H9 (cell line): ENCODE measurements at regions not wholly inside any gene's neighbourhood (a gene's known extent, or its start where the extent isn't known, plus 50 kb on each side); places are given as distances from the start of the nearest gene placed in this dataset.

Experiments used
- DNase-seq: peaks from one replicate; pipeline ENCODE4 v3.0.0-alpha.2; 2017
- H2AFZ ChIP-seq: one replicate; pipeline ENCODE4 v1.6.1; 2013; ENCODE audit warnings: mild to moderate bottlenecking, low read length, control low read depth, moderate library complexity
- H2AK5ac ChIP-seq: 2 replicates; pipeline ENCODE4 v1.6.1; 2013; ENCODE audit warnings: low read length, control low read depth, mixed read lengths; ENCODE audit not compliant: insufficient read length
- H2BK120ac ChIP-seq: one replicate; pipeline ENCODE4 v1.6.1; 2013; ENCODE audit warnings: low read depth, mild to moderate bottlenecking, low read length, control low read depth, inconsistent platforms; ENCODE audit not compliant: poor library complexity, severe bottlenecking
- H2BK12ac ChIP-seq: 2 replicates; pipeline ENCODE4 v1.6.1; 2013; ENCODE audit warnings: low read length, control low read depth, mixed read lengths, low read depth; ENCODE audit not compliant: insufficient read length
- H2BK15ac ChIP-seq: 2 replicates; pipeline ENCODE4 v1.6.1; 2013; ENCODE audit warnings: low read depth, low read length, control low read depth
- H2BK20ac ChIP-seq: one replicate; pipeline ENCODE4 v1.6.1; 2013; ENCODE audit warnings: low read depth, mild to moderate bottlenecking, low read length, control low read depth, inconsistent platforms; ENCODE audit not compliant: poor library complexity, severe bottlenecking
- H2BK5ac ChIP-seq: 2 replicates; pipeline ENCODE4 v1.6.1; 2013; ENCODE audit warnings: low read length, control low read depth, mixed read lengths; ENCODE audit not compliant: insufficient read length
- H3K14ac ChIP-seq: 2 replicates; pipeline ENCODE4 v1.6.1; 2013; ENCODE audit warnings: low read length, control low read depth; ENCODE audit not compliant: insufficient read depth
- H3K18ac ChIP-seq: 2 replicates; pipeline ENCODE4 v1.6.1; 2013; ENCODE audit warnings: low read depth, mild to moderate bottlenecking, mixed read lengths, low read length, control low read depth; ENCODE audit not compliant: insufficient read length
- H3K23ac ChIP-seq: 2 replicates; pipeline ENCODE4 v1.6.1; 2013; ENCODE audit warnings: low read length, control low read depth, mixed read lengths, low read depth; ENCODE audit not compliant: insufficient read length
- H3K23me2 ChIP-seq: 2 replicates; pipeline ENCODE4 v1.6.1; 2013; ENCODE audit warnings: low read depth, mild to moderate bottlenecking, mixed read lengths, low read length, control low read depth; ENCODE audit not compliant: insufficient read length, poor library complexity, severe bottlenecking
- H3K27ac ChIP-seq: 2 replicates; pipeline ENCODE4 v1.5.1; 2013; ENCODE audit warnings: low read length, control low read depth, mixed read lengths, low read depth; ENCODE audit not compliant: insufficient read length
- H3K27me3 ChIP-seq: 2 replicates; pipeline ENCODE4 v1.6.1; 2013; ENCODE audit warnings: low read length, control low read depth, inconsistent platforms; ENCODE audit not compliant: insufficient read depth
- H3K4ac ChIP-seq: 2 replicates; pipeline ENCODE4 v1.6.1; 2013; ENCODE audit warnings: low read depth, mild to moderate bottlenecking, control low read depth, inconsistent platforms, low read length, moderate library complexity
- H3K4me1 ChIP-seq: 2 replicates; pipeline ENCODE4 v1.6.1; 2013; ENCODE audit warnings: low read length, control low read depth, inconsistent platforms; ENCODE audit not compliant: insufficient read depth
- H3K4me2 ChIP-seq: 2 replicates; pipeline ENCODE4 v1.6.1; 2013; ENCODE audit warnings: low read length, control low read depth, mixed read lengths; ENCODE audit not compliant: insufficient read length, insufficient read depth
- H3K56ac ChIP-seq: 2 replicates; pipeline ENCODE4 v1.6.1; 2013; ENCODE audit warnings: low read depth, mild to moderate bottlenecking, mixed read lengths, low read length, control low read depth; ENCODE audit not compliant: insufficient read length
- H3K79me1 ChIP-seq: 2 replicates; pipeline ENCODE4 v1.6.1; 2013; ENCODE audit warnings: low read depth, mild to moderate bottlenecking, moderate library complexity, low read length, control low read depth, inconsistent platforms; ENCODE audit not compliant: insufficient read depth, poor library complexity, severe bottlenecking
- H3K79me2 ChIP-seq: 2 replicates; pipeline ENCODE4 v1.6.1; 2013; ENCODE audit warnings: low read length, control low read depth, inconsistent platforms; ENCODE audit not compliant: insufficient read depth
- H3K9ac ChIP-seq: 2 replicates; pipeline ENCODE4 v1.6.1; 2013; ENCODE audit warnings: low read length, control low read depth, mixed read lengths; ENCODE audit not compliant: insufficient read length; ENCODE audit errors: extremely low read depth
- H3K9me3 ChIP-seq: one replicate; pipeline ENCODE4 v1.6.1; 2013; ENCODE audit warnings: low read depth, low read length, inconsistent platforms; ENCODE audit not compliant: control insufficient read depth
- H3T11ph ChIP-seq: one replicate; pipeline ENCODE4 v1.6.1; 2013; ENCODE audit warnings: mild to moderate bottlenecking, low read length, control low read depth, inconsistent platforms
- H4K20me1 ChIP-seq: one replicate; pipeline ENCODE4 v1.6.1; 2013; ENCODE audit not compliant: control insufficient read depth, insufficient read length, insufficient read depth
- H4K5ac ChIP-seq: 2 replicates; pipeline ENCODE4 v1.6.1; 2013; ENCODE audit warnings: low read depth, mild to moderate bottlenecking, mixed read lengths, low read length, control low read depth; ENCODE audit not compliant: insufficient read length
- H4K8ac ChIP-seq: replicated peaks from 2 replicates; pipeline ENCODE4 v1.6.1; 2013; ENCODE audit warnings: low read length, control low read depth, mixed read lengths, low read depth; ENCODE audit not compliant: insufficient read length
- H4K91ac ChIP-seq: 2 replicates; pipeline ENCODE4 v1.6.1; 2013; ENCODE audit warnings: low read depth, mild to moderate bottlenecking, moderate library complexity, mixed read lengths, low read length, control low read depth; ENCODE audit not compliant: insufficient read length
- H3K27ac Mint-ChIP-seq, 3 experiments: 2 replicates in 2 of 3; 3 replicates in 1 of 3; pipeline ENCODE4 v1.8.0; 2020 to 2021; ENCODE audit warnings: mixed read lengths in 3 of 3, mild to moderate bottlenecking in 1 of 3, moderate library complexity in 1 of 3
- H3K27me3 Mint-ChIP-seq: 2 replicates; pipeline ENCODE4 v1.8.0; 2021; ENCODE audit warnings: low read depth, mild to moderate bottlenecking, moderate library complexity, mixed read lengths
- H3K36me3 Mint-ChIP-seq, 3 experiments: 2 replicates in 2 of 3; 3 replicates in 1 of 3; pipeline ENCODE4 v1.8.0; 2020 to 2021; ENCODE audit warnings: low read depth in 3 of 3, mixed read lengths in 3 of 3; ENCODE audit not compliant: insufficient read depth in 1 of 3
- H3K4me1 Mint-ChIP-seq, 2 experiments: 2 replicates each; pipeline ENCODE4 v1.8.0; 2020; ENCODE audit warnings: mixed read lengths in 2 of 2
- H3K4me3 Mint-ChIP-seq, 2 experiments: 2 replicates in 1 of 2; 3 replicates in 1 of 2; pipeline ENCODE4 v1.8.0; 2020 to 2021; ENCODE audit warnings: mild to moderate bottlenecking in 2 of 2, mixed read lengths in 2 of 2, moderate library complexity in 1 of 2
- H3K9me3 Mint-ChIP-seq, 2 experiments: 2 replicates in 1 of 2; 3 replicates in 1 of 2; pipeline ENCODE4 v1.8.0; 2020; ENCODE audit warnings: mild to moderate bottlenecking in 2 of 2, mixed read lengths in 2 of 2, moderate library complexity in 1 of 2
- WGBS: extraction: QIAGEN DNeasy Blood & Tissue Kit; methylation state at CpG from one replicate; pipeline ENCODE4 v1.1.7; 2013; ENCODE audit warnings: missing lambda C conversion rate, low lambda C conversion rate, mixed read lengths; ENCODE audit not compliant: insufficient read length; ENCODE audit errors: extremely low coverage; 5-methylcytosine and 5-hydroxymethylcytosine counted together
- TF ChIP-seq, protein P1 (sequence below): fragments of 200-600 bp; sonication (generic); conservative IDR thresholded peaks from 3 replicates; pipeline ENCODE4 v1.8.0; 2021; ENCODE audit warnings: antibody characterized with exemption, mild to moderate bottlenecking

DNA sequence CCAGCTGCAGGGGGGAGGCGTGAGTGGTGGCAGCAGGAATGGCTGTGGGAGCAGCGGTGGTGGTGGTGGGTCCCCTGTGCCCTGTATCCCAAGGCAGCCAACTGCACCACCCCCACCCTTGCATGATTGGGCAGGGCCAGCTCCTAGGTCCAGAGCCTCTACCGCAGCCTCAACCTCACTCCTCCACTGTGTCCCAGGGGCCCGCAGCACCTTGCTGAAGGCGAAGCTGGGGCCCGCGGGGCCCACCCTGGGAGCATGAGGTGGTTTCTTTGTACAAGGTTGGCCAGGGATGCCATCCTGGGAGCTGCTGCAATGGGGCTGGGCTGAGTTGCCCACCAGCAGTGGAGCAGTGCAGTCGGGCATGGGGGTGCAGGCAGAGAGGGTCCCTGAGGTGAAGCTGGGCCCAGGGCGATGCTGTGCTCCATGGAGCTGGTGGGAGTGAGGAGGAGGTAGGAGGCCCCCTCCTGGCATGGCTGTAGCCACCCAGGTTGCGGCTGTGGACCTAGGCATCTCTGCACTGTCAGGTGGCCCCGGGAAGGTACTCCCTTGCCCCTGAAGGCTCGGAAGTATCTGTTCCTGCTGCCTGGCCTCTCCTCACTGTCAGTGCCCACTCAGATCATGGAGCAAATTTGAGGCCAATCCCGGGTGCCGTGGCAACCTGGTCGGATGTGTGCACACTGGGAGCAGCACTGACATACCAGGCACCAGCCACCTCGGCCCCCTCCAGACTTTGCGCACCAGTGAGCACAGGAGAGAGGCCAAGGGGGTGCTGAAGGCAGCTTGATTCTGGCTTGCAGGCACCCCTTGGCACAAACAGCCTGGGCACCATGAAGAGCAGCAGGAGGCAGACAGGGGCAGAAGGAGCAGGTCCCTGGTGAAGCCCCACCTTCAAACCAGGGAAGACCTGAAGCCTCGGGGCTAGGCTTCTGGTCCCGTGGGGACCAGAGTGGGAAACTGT is 60.2 kb upstream of the L3MBTL3 start:
- no peaks in the 10 kb centered on the region for H3K9me3 ChIP-seq
- H3K18ac ChIP-seq = no peak overlapping the region
- no peak overlapping the region for H2AK5ac ChIP-seq
- H3T11ph ChIP-seq = no peak overlapping the region
- H3K4me1 ChIP-seq = no peaks in the 10 kb centered on the region
- no peaks in the 10 kb centered on the region for H3K79me2 ChIP-seq
- no peak overlapping the region for H3K4me2 ChIP-seq
- H3K23ac ChIP-seq = no peak overlapping the region
- H2AFZ ChIP-seq = no peak overlapping the region
- H4K8ac ChIP-seq = no peak overlapping the region
- no peak overlapping the region for H3K14ac ChIP-seq
- H4K20me1 ChIP-seq = no peaks in the 10 kb centered on the region
- H3K36me3 Mint-ChIP-seq = no peaks in the 10 kb centered on the region; a peak in 1 of 7 replicates
- no peak overlapping the region for H3K4me3 Mint-ChIP-seq
- H3K9ac ChIP-seq = no peak overlapping the region
- H4K91ac ChIP-seq = no peak overlapping the region
- H2BK20ac ChIP-seq = no peak overlapping the region
- no peaks in the 10 kb centered on the region for H3K27me3 Mint-ChIP-seq
- peaks cover 0 to 7% of the 10 kb centered on the region in 2 experiments; a peak in 2 of 4 replicates for H3K4me1 Mint-ChIP-seq
- H3K56ac ChIP-seq = no peak overlapping the region
- WGBS = no CpG with 5 or more reads among the region's 19 CpGs
- TF ChIP-seq, protein P1, sequence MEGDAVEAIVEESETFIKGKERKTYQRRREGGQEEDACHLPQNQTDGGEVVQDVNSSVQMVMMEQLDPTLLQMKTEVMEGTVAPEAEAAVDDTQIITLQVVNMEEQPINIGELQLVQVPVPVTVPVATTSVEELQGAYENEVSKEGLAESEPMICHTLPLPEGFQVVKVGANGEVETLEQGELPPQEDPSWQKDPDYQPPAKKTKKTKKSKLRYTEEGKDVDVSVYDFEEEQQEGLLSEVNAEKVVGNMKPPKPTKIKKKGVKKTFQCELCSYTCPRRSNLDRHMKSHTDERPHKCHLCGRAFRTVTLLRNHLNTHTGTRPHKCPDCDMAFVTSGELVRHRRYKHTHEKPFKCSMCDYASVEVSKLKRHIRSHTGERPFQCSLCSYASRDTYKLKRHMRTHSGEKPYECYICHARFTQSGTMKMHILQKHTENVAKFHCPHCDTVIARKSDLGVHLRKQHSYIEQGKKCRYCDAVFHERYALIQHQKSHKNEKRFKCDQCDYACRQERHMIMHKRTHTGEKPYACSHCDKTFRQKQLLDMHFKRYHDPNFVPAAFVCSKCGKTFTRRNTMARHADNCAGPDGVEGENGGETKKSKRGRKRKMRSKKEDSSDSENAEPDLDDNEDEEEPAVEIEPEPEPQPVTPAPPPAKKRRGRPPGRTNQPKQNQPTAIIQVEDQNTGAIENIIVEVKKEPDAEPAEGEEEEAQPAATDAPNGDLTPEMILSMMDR = no peak
- no peak overlapping the region for H3K27ac ChIP-seq
- H3K4ac ChIP-seq = no peak overlapping the region
- H3K9me3 Mint-ChIP-seq = no peaks in the 10 kb centered on the region
- no peak overlapping the region for H2BK15ac ChIP-seq
- no peak overlapping the region for H4K5ac ChIP-seq
- H2BK120ac ChIP-seq = no peak overlapping the region
- no peaks in the 10 kb centered on the region for H3K27me3 ChIP-seq
- no peak overlapping the region for H3K27ac Mint-ChIP-seq
- no peaks in the 10 kb centered on the region for H3K79me1 ChIP-seq
- DNase-seq = no peak
- no peaks in the 10 kb centered on the region for H3K23me2 ChIP-seq
- no peak overlapping the region for H2BK5ac ChIP-seq
- no peak overlapping the region for H2BK12ac ChIP-seq
